Activated CD4-positive, alpha-beta T cell treated with anti-CD3 and anti-CD28 coated beads, Interleukin-2, amount 50 U/mL, for 48 hours (primary cell): ENCODE measurements at regions not wholly inside any gene's neighbourhood (a gene's known extent, or its start where the extent isn't known, plus 50 kb on each side); places are given as distances from the start of the nearest gene placed in this dataset.

Experiments used
- DNase-seq, 2 experiments: peaks; one replicate each; pipeline ENCODE4 v3.0.0-alpha.2; 2020

- DNase-seq, result no peak
Observed at GRCh38 chr16:14360326-14361037, 269.6 kb downstream of the PARN start.

- DNase-seq, result no peak
Observed at GRCh38 chr16:14358697-14359305, 271.3 kb downstream of the PARN start.

GRCh38 chr16:14357328-14357727, 272.7 kb downstream of the PARN start:
- DNase-seq, result no peak

GRCh38 chr16:14356064-14356463, 274.0 kb downstream of the PARN start:
- DNase-seq, result no peak

- DNase-seq, result peak; percentile 24 to 49
Observed at GRCh38 chr16:14354561-14355351, 275.3 kb downstream of the PARN start.

- no peak for DNase-seq
Observed at GRCh38 chr16:14353340-14353739, 276.7 kb downstream of the PARN start.

- no peak for DNase-seq
Observed at GRCh38 chr16:14351647-14352046, 278.4 kb downstream of the PARN start.

- DNase-seq, result no peak
Observed at GRCh38 chr16:14350626-14351025, 279.4 kb downstream of the PARN start.

- no peak for DNase-seq
Observed at GRCh38 chr16:14350081-14350480, 279.0 kb downstream of the MRTFB start.

- DNase-seq, result no peak
Observed at GRCh38 chr16:14347706-14348105, 276.6 kb downstream of the MRTFB start.

GRCh38 chr16:14346278-14347142, 275.4 kb downstream of the MRTFB start:
- no peak for DNase-seq

GRCh38 chr16:14345512-14346115, 274.5 kb downstream of the MRTFB start:
- no peak for DNase-seq

GRCh38 chr16:14344945-14345344, 273.8 kb downstream of the MRTFB start:
- DNase-seq, result no peak

- no peak for DNase-seq
Observed at GRCh38 chr16:14344292-14344691, 273.2 kb downstream of the MRTFB start.

GRCh38 chr16:14341324-14342225, 270.5 kb downstream of the MRTFB start:
- no peak for DNase-seq

- DNase-seq, result no peak
Observed at GRCh38 chr16:14339694-14340093, 268.6 kb downstream of the MRTFB start.

- DNase-seq, result no peak
Observed at GRCh38 chr16:14338969-14339368, 267.9 kb downstream of the MRTFB start.

- DNase-seq, result no peak
Observed at GRCh38 chr16:14338236-14338635, 267.1 kb downstream of the MRTFB start.

- no peak for DNase-seq
Observed at GRCh38 chr16:14337303-14338191, 266.4 kb downstream of the MRTFB start.

- no peak for DNase-seq
Observed at GRCh38 chr16:14335297-14335696, 264.2 kb downstream of the MRTFB start.
